GM12872 (cell line): ENCODE measurements at regions not wholly inside any gene's neighbourhood (a gene's known extent, or its start where the extent isn't known, plus 50 kb on each side); places are given as distances from the start of the nearest gene placed in this dataset.

Experiments used
- CTCF ChIP-seq: IDR thresholded peaks from 3 replicates; pipeline ENCODE4 v1.5.1; 2011; ENCODE audit warnings: low read depth, mild to moderate bottlenecking, low read length, moderate library complexity; ENCODE audit not compliant: insufficient read depth

GRCh38 chr3:145134738-145135137 lies 1026.2 kb downstream of the PLOD2 start:
- TF ChIP-seq CTCF = no peak

- TF ChIP-seq CTCF = no peak
These were observed 1016.6 kb downstream of the PLOD2 start for GRCh38 chr3:145144361-145144760.

GRCh38 chr3:145145461-145145860 lies 1015.5 kb downstream of the PLOD2 start:
- no peak for TF ChIP-seq CTCF

GRCh38 chr3:145159640-145160039 lies 1001.3 kb downstream of the PLOD2 start:
- no peak for TF ChIP-seq CTCF

GRCh38 chr3:145170121-145170520 lies 990.9 kb downstream of the PLOD2 start:
- no peak for TF ChIP-seq CTCF

GRCh38 chr3:145175626-145176025 lies 985.4 kb downstream of the PLOD2 start:
- TF ChIP-seq CTCF = no peak

GRCh38 chr3:145176907-145177306 lies 984.1 kb downstream of the PLOD2 start:
- no peak for TF ChIP-seq CTCF

- no peak for TF ChIP-seq CTCF
These were observed 983.2 kb downstream of the PLOD2 start for GRCh38 chr3:145177828-145178227.
